ENCODE measurements at regions not wholly inside any gene's neighbourhood (a gene's known extent, or its start where the extent isn't known, plus 50 kb on each side); places are given as distances from the start of the nearest gene placed in this dataset.

DNA sequence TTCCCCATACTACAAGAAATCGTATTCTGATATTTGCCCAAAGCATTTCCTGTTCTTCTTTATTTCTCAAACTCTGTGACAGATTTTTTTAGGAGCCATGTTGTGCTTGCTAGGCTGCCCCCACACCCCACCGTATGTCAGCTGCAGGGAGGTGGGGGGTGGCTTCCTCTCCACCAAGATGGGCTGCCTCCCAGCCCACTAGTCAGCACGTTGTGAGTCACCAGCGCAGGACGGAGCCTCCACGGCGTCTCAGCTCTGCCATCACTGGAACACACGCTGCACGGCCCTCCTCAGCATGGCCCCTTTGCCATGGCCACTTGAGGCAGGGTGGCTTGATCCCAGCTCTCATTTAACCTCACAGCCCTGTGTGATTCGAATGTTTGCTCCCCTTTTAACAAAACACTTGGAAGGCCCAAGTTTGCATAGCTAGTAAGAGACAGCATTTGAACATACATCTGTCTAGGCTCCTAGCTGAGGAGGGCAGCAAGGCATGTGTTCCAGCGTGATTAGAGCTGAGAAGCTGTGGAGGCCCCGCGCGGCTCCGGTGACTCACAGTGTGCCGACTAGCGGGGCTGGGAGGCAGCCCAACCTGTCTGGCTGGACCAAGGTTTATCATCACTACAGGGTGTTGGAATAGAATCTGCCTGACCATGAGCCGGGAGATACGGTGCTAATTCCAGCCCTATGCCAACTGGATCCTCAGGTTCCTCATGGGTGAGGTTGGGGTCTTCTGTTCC is 180.7 kb upstream of the NCAM1 start:
- no peak for DNase-seq (ENCODE audit: low read depth in 2 of 2)

DNA sequence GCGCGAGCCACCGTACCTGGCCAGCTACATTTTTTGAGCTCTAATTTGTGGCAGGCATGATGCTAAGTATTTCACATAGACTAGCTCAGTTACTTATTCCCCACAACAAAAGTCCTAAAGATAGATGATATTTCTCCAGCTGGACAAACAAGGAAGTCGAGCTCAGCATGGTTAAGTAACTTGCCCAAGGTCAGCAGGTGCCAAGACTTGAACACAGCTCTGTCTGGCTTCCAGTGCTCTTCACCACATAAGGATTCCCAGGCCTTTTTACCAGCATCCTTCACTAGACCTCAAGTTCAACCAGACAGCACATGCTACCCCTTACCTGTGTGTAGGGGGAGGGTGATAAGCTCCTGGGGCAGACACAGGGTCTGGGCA is 177.3 kb upstream of the NCAM1 start:
- no peak for DNase-seq (ENCODE audit: low read depth in 2 of 2)

DNA sequence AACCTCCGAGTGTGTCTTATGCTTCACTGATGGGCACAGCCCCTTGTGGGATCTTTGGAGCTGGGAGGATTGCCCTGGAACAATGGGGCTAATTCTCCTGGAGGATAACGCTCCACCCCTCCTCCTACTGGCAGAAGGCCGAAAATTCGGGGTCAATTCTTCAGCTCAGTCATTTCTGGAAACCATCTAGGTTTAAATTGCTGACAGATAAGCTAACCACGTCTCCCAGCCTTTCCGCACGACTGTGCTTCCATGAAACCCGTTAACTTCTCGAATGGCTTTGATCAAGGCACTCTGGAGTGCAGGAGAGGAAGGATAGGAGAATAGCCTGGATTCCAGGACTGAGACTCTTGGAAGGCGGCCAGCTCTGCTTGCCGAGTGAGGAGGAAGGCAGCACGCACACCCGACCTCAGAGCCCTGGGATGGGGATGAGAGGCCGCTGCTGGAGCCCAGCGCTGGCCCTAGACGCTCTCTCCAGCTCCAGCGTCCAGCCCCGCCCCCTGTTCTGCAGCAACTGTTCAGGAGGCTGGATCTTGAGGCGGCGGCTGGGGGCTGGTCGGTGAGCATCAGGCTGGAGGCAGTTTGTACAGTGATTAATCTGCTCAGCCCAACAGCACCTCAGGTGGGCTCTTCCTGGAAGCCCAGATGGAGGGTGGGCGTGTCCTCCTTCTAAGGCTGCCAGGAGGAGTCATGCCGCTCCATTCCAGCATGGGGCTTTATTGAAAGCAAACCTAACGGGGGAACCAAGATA is 176.7 kb upstream of the NCAM1 start:
- no peak for DNase-seq (ENCODE audit: low read depth in 2 of 2)

DNA sequence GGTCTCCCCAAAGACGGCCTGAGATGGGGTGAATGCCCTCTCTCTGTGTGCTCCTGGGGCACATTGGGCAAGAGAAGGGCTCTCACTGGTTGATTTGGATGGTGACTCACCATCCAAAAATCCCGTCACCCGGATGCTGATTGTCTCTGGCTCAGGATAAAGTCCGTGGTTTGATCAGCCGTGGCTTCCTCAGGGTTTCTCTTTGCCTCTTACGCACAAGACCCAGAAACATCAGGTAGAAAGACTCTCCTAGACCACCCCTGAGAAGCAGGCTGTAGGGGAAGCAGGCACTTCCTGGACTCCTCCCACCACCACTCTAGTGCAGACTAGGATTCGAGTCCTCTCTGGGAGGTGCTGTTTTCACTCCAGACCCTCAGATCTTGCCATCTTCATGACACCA is 176.1 kb upstream of the NCAM1 start:
- no peak for DNase-seq (ENCODE audit: low read depth in 2 of 2)

DNA sequence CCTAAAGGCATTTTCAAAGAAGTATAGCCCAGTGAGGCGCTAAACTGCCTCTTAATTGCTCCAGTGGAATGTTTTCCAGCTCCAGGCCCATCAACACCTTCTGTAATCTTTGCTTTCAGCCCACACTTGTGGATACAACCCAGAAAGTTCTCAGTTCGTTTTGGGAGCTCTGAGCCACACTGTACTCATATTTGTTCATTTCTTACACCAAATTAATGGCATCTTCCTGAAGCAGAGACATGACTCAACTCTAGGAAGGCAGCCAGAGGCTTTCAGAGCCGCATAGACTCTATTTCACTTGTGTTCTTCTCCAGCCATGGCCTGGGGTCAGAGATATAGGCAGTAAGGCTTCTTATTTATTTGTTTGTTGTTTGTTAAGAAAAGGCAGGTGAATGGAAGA is 175.5 kb upstream of the NCAM1 start:
- no peak for DNase-seq (ENCODE audit: low read depth in 2 of 2)

DNA sequence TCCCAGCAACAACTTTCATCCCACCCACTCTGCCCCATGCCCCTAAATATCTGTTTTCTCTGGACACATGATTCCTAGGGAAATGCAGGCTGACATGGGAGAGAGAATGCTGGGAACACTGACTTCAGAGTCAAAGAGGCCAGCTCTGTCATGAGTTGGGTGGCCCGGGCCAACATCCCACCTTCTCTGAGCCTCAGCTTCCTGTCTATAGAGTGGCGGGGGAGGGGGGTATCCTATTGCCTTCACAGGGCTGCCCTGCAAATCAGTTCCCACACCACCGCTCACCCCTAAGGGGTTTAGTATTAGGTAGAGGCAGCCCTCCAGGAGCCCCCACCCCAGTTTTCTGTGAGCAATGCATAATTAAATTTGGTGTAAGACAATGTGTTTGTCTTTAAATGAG is 175.0 kb upstream of the NCAM1 start:
- DNase-seq (ENCODE audit: low read depth in 2 of 2): no peak

DNA sequence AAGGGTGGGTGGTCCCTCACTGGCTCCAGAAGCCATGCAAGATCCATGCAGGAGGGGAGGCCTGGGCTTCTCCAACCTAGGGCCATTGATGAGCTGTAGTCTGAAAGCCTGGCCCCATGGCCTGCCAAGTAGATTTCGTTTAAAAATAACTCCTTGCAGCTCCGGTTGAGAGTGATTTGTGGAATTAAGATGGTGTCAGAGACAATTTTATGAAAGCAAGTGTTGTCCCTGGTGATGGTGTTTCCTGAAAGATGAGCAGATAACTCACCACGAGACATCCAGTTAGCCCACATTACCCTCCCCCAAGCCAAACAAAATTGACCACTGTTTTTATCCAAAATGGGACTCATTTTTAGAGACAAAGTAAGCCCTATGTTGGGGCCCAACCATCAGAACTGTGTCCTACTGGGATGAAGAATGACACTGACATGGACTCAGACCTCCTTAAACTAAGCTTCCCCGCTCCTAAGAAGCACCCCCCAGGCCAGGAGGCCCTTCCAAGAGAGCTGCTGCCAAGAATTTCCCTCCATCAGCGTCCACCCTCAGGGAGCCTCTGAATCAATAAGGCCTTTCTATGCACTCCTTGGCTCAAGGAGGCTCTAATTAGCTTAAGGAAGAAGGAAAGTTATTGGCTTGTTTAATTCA is 174.2 kb upstream of the NCAM1 start:
- no peak for DNase-seq (ENCODE audit: low read depth in 2 of 2)

DNA sequence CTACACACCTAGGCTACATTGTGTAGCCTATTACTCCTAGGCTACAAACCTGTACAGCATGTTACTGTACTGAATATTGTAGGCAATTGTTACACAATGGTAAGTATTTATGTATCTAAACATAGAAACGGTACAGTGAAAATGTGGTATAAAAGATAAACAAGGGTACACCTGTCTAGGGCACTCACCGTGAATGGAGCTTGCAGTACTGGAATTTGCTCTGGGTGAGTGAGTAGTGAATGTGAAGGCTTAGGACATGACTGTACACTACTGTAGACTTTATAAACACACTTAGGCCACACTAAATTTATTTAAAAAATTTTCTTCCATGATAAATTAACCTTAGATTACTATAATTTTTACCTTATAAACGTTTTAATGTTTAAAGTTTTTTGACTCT is 171.7 kb upstream of the NCAM1 start:
- no peak for DNase-seq (ENCODE audit: low read depth in 2 of 2)

DNA sequence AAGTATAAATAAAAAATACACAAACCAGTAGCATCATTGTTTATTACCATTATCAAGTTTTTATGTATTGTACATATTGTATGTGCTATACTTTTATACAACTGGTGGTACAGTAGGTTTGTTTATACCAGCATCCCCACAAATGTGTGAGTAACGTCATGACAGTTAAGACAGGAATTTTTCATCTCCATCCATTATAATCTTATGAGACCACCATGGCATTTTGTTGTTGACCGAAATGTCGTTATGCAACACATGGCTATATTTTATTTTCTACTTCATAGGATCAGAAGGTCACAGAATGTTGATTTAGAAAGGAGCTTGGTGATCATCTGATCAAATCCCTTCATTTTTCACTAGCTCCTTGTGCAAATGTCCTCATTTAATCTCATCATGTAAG is 170.9 kb upstream of the NCAM1 start:
- no peak for DNase-seq (ENCODE audit: low read depth in 2 of 2)

DNA sequence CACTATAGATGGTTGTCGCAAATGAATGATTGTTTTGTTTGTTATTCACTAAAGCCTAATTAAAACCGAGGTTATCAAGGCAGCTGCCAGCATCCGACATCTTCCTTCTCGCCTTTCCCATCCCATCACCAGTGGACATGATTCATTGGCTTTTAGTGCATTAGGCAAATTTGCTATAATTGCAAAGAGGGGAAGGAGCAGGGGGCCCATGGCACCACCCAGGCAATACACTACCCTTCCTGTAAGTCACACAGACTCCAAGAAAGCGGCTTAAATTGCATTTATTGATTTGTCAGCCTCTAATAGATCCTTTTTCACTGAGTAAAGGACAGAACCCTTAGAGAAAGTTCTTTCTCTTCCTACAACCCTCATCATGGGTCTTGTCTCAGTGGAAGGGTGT is 169.2 kb upstream of the NCAM1 start:
- DNase-seq (ENCODE audit: low read depth in 2 of 2): no peak

DNA sequence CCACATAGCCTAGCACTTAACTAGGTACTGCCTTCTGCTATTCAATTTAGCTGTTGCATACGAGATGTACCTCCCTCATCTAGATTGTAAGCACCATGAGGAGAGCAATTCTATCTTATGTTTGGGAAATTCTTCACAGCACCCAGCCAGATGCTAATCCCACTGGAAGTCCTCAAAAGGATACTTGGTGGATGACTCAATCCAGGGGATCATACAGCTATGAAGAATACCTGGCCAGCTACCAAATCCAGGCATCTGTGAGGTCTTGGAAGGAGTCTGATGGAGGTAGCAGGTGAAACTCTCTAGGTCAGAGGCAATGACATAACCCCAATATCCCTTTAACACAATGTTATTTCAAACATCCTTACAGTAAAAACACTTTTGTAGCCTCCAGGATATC is 167.8 kb upstream of the NCAM1 start:
- no peak for DNase-seq (ENCODE audit: low read depth in 2 of 2)

DNA sequence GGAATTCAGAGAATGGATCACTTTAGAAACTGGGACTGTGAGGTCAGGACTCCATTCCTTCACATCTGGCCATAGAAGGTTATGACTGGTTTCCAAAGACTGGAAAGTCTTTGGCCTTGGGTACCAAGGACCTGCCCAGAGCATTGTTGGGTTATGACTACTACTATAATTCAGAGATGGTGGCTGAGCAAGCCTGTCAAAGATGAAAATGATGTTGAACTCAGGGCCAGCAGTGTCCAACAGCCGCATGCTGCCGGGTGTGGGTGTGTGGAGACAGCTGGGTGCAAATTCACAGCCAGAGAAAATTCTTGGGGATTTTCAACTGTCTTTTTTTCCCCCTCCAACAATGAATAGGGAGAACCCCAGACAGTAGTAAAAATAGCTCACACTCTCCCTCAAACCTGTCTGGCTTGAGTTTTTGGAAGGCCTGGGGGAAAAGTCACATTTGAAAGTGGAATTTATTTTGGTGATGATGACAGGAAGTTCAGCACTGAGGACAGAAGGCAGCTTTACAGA is 166.8 kb upstream of the NCAM1 start:
- DNase-seq (ENCODE audit: low read depth in 2 of 2): no peak

DNA sequence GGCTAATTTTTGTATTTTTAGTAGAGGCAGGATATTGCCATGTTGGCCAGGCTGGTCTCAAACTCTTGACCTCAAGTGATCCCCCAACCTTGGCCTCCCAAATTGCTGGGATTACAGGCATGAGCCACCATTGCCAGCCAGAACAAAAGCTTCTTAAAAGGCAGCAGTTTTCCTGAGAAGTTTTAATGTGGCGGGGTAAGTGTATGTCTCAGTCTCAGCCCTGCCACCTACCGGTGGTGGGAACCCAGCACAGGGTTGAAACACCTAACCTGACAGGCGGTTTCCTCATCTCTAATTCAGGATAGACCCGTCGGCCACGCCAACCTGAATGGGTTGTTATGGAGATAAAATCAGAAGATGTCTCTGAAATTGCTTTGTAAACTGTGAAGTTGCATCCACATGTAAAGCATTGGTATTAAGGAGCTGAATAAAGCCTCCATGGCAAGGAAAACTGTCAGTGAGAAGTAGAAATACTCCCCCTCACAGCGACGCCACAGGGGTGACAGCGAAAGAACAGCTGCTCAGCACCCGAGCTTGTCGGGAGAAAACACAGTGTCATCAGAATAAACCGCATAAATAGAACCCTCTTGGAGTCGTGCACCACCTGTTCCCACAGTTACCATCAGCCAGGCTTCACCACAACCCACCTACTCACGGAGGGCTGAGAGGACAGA is 165.9 kb upstream of the NCAM1 start:
- DNase-seq (ENCODE audit: low read depth in 2 of 2): peak in 1 of 2 donors; percentile 4

DNA sequence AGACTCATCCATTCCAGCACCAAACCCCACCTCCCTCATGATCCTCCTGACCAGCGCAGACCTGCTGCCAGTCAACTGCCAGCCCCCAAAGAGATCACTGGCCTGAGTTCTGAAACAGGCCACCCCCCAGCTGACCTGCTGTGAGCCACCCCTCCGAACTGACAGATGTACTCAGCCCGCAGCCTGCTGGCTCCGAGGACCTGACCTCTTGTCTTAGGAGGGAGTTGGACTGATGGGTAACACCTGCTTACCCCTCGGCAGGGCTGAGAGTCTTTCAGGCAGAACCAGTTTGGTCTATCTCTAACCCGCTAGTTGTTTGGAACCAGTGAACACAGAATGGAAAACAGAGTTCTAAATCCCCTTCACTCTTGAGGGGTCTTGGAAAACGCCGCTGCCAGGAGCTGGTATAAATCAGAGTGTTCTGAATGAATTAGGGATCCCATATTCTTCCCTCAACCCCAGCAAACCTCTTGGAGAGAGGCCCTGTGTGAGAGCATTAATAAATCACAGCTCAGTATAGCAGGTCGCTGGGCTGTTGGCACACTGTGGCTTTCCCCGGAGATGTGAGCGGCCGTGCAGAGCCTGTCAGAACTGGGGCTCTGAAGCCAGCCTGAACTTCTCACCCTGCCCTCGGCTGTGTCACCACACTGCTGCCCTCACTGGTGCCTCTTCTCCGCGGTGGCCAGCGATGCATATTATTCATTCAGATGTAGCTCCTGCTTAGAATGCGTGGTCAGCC is 165.1 kb upstream of the NCAM1 start:
- no peak for DNase-seq (ENCODE audit: low read depth in 2 of 2)

DNA sequence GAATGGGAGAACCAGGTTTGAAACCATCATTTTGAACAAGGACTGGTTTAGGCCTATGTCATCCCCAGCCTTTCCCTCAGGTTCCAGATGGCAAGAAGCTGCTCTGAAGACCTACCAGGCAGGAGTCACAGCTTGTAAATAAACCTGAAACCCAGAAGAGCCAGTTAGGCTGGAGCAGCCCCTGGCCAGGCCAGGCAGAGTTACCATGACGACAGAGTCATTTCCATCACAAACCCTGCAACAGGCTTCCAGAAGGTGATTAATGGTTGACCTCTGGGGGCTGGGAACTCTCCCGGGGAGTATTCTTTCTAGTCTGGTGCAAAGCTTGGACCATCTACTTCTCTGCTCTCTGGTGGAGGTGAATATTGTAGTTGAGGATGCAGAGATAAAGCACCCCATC is 164.1 kb upstream of the NCAM1 start:
- DNase-seq (ENCODE audit: low read depth in 2 of 2): no peak

DNA sequence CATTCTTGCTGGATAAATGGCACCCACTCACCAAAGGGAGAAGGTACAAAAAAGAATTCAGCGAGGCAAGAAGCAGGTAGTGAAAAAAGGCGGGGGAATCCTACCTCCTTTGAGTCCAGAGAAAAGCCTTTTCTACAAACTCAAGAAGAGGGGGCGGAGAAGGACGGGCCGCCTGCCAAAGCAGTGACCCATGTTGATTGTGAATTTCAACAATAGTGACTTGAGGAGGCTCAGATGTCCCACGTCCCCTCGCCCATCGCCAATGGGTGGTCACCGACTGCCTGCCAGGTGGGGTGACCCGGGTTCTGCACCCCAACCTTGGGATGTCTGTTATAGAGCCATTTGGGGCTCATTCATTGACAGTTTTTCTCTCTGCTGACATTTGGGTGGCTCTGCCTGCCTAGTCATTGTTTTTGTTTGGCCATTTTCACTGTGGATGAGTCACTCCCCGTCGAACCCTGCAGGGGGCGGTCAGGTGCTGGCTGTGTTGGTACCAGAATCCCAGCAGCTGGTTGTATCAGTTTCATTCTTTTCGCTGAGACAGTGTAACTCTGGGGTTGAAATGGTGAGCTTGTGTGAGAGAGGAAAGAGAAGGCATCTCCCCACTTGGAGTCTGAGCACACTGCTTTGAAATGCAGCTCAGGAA is 163.4 kb upstream of the NCAM1 start:
- DNase-seq (ENCODE audit: low read depth in 2 of 2): no peak

DNA sequence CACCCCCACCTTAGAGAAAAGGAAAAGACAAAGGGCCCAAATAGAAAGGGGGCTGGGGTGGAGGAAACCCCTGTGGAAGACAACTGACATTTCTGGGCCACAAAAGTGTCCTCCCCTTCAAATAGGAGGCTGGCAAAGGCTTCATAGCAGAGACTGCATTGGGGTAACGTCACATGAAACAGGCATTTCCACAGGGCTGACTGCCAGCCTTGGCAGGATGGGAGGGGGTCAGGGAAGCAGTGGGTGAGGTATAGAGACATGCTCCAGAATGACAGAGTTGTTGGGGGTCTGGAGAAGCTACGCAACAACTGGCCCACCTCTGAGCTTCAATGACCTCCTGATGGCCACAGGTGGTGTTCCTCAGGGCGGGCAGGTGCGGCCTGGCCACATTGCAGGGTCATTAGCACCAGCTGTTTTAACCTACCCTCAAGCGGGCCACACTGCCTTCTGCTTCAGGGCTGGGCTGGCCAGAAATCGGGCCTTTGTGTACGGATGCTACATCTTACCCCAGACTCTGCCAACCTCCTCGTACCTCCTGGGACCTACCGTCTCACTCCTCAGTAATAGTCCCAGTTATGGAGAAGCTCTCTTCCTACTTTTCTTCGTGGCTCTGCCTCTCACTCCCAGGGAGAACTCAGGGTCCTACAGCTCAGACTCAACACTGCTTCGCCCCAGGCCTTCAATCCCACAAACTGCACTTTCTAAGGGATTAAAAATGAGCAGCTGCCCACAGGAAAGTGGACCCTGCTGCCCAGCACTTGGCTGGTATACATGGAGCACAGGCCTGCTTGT is 160.0 kb upstream of the NCAM1 start:
- no peak for DNase-seq (ENCODE audit: low read depth in 2 of 2)

DNA sequence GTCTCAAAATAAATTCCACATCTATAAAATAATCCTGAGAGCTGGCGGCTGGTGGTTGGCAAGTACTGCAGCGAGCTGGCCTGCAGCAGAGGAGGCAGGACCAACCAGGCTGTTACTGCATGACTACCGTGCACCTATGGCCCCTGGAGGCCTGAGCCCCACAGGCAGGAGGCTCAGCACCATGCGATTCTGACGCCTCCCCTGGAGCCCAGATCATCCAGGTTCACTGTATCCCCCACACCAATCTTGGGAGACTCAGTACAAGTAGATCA is 159.5 kb upstream of the NCAM1 start:
- no peak for DNase-seq (ENCODE audit: low read depth in 2 of 2)

DNA sequence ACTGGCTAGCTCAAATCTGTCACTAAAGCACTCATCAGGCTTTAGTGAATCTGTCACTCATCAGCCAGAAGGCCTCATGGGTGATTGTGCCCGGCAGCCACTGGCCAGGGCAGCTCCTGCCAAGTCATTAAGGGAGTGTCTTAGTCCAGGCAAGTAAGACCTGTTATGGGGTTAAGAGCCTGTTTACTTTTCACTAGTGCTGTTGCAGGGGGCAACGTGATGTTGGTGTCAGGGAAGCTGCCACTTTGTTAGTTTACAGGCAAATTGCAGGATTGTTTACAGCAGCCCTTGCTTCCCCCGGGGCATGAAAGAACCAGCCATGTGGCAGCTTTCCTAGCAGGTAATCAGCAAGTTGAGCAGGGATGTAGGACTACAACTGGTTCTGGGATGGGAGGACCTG is 155.6 kb upstream of the NCAM1 start:
- no peak for DNase-seq (ENCODE audit: low read depth in 2 of 2)

DNA sequence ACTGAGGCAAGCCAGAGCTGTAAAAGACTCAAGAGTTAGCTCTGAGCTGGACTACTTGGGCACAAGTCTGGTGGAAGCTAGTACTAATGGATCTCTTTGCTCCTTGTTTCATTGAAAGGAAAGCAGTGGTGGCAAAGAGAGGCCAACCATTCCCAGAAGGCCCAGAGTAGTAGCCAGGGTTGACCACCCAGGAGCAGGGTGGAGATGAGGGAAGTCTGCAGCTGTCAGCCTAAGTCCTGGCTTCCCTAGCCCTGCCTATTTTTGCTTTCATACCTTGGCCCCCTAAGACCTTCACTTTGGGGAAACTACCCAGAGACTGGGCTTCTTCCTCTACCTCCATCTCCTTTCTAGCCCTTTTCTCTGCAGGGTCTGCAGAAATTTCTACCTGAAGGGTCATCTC is 155.0 kb upstream of the NCAM1 start:
- DNase-seq (ENCODE audit: low read depth in 2 of 2): no peak

DNA sequence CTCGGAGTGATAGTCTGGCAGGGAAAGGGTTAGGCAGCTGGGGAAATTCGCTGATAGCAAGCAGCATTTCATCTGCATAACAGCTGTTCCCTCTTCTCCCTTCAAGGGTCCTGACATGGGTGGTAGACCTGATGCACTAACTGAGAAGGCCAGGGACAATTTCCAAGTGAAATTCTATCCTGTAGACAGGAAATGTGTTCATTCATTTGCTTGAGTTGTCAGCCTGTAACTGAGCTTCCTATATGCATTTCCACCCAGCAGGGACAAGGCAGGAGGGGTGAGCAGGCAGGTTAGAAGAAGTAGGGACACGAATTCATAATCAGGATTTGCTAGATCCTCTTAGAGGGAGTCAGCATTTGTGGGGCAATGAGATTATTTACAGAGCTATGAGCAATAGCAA is 154.3 kb upstream of the NCAM1 start:
- no peak for DNase-seq (ENCODE audit: low read depth in 2 of 2)
